ENCODE measurements at regions not wholly inside any gene's neighbourhood (a gene's known extent, or its start where the extent isn't known, plus 50 kb on each side); places are given as distances from the start of the nearest gene placed in this dataset.

GRCh38 chr2:109045505-109045904 is 56.5 kb upstream of the EDAR start:
- TF ChIP-seq CTCF (IDR thresholded peaks at IDR 0.05) (no peak), MAFK (IDR thresholded peaks at IDR 0.05; ENCODE audit: partially characterized antibody) (no peak), EP300 (IDR thresholded peaks at IDR 0.05) (no peak), HMGXB4 (CRISPR knock-in tag; IDR thresholded peaks at IDR 0.05; ENCODE audit: borderline replicate concordance) (no peak)

Measured in A549 (cell line).